HT1080 (cell line): ENCODE measurements at regions not wholly inside any gene's neighbourhood (a gene's known extent, or its start where the extent isn't known, plus 50 kb on each side); places are given as distances from the start of the nearest gene placed in this dataset. TPM values are rescaled to one million over a fixed set of nuclear protein-coding genes. Genes with fewer than 3 reads are reported as not detected.

Experiments
- DNase-seq: peaks from one replicate; pipeline ENCODE4 v3.0.0-alpha.2; 2015; ENCODE audit warnings: low read depth
- small RNA-seq: library from RNA; depleted of rRNA; stranded (forward); fragments of <200 nt; gene quantifications from one replicate; pipeline ENCODE3, GENCODE V24; 2014

GRCh38 chr13:46994492-46994891 is 97.6 kb upstream of the HTR2A start:
- no peak for DNase-seq

- peak; percentile 34 for DNase-seq
Observed at GRCh38 chr13:46992383-46992952, 95.6 kb upstream of the HTR2A start.

- DNase-seq, result peak; percentile 44
Observed at GRCh38 chr13:46983881-46984280, 87.0 kb upstream of the HTR2A start.

GRCh38 chr13:46982856-46983582 is 86.2 kb upstream of the HTR2A start:
- DNase-seq, result no peak

GRCh38 chr13:46975173-46975572 is 78.3 kb upstream of the HTR2A start:
- no peak for DNase-seq

GRCh38 chr13:46968450-46968849 is 71.6 kb upstream of the HTR2A start:
- no peak for DNase-seq

GRCh38 chr13:46964789-46965527 is 68.1 kb upstream of the HTR2A start:
- DNase-seq, result peak; percentile 66

GRCh38 chr13:46963904-46964303 is 67.1 kb upstream of the HTR2A start:
- DNase-seq, result no peak

GRCh38 chr13:46962281-46962941 is 65.6 kb upstream of the HTR2A start:
- peak; percentile 85 for DNase-seq

- DNase-seq, result peak; percentile 89
Observed at GRCh38 chr13:46961719-46962118, 64.9 kb upstream of the HTR2A start.

- DNase-seq, result no peak
Observed at GRCh38 chr13:46953941-46954340, 57.1 kb upstream of the HTR2A start.

- DNase-seq, result no peak
Observed at GRCh38 chr13:46953331-46953730, 56.5 kb upstream of the HTR2A start.

- peak; percentile 80 for DNase-seq
Observed at GRCh38 chr13:46951516-46951915, 54.7 kb upstream of the HTR2A start.

GRCh38 chr13:46949211-46949610 is 52.4 kb upstream of the HTR2A start:
- DNase-seq, result no peak

- no peak for DNase-seq
Observed at GRCh38 chr13:46948338-46948737, 51.5 kb upstream of the HTR2A start.

- DNase-seq, result no peak
Observed at GRCh38 chr13:46947425-46948191, 50.8 kb upstream of the HTR2A start.

Small RNA genes lying in the stretch of these regions (small RNA-seq; reads per million reads assigned to genes)
- gene GNG5P5 (not detected), gene RN7SL700P (not detected)
